NCI-H2196 treated with DMSO at 0.1 percent for 48 hours (cell line): ENCODE measurements at regions not wholly inside any gene's neighbourhood (a gene's known extent, or its start where the extent isn't known, plus 50 kb on each side); places are given as distances from the start of the nearest gene placed in this dataset.

Experiments
- DNase-seq: peaks from one replicate; lab custom pipeline; 2025; ENCODE audit not compliant: unreplicated experiment; lab: John Stamatoyannopoulos, UW

DNA sequence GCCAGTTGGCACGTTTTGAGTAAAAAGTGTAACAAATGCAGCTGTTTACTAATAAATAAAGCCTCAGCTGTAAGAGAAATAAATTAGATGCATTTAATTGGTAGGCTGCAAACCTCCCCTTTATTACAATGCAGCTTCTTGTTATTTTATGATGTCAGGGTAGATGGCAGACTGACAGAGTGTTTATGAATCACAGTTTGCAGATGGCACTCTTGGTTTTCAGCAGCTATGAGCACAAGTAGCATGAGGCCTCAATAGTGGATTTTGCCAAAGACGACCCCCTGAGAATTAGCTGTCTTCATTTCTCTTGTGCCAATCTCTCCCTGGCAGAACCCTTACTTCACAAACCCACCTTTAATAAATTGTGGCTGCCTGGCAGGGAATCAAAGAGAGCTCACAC, 161.2 kb upstream of the C1orf87 start:
- DNase-seq, result no peak

GRCh38 chr1:60229821-60230220, 156.3 kb upstream of the C1orf87 start:
- no peak for DNase-seq

DNA sequence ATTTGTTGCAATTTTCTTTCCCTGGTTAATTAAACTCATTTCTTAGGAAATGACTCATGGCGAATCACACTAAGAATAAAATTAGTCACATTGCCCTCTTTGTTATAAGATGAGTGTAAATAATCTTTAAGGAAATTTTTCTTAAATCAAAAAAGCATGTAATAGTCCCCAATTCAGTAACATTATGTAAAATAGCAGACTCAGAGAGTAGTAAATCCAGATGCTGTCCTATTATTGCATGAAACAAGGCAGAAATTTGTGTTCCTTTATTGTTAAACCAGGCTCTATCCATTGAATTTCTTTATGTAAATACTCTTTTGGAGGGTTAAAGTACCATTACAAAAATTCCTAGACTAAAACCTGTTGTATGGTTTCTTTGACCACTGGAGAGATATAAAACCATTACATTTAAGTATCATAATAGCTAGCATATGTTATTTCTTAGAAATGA, 154.5 kb upstream of the C1orf87 start:
- no peak for DNase-seq

- DNase-seq, result no peak
Measured at GRCh38 chr1:60227601-60228000, 154.0 kb upstream of the C1orf87 start.

DNA sequence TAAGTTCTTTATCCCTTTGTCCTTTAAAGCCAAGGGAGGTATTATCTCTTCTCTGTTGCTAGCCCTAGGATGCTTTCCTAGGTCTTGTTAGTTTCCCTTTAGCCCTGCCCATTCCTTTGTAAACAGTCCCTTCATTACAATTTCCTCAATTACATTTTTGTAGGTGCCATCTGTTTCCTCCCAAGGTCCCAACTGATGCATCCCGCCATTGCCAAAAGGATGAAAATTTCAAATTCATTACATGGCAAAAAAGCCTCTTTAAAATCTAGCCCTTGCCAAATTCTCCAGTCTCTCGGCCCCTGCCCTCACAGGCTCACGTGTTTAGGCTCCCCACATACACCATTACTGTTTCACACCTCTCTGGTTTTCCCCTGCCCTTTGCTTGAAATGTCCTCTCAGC, 151.9 kb upstream of the C1orf87 start:
- DNase-seq, result no peak

GRCh38 chr1:60224523-60224922, 151.0 kb upstream of the C1orf87 start:
- DNase-seq, result no peak

DNA sequence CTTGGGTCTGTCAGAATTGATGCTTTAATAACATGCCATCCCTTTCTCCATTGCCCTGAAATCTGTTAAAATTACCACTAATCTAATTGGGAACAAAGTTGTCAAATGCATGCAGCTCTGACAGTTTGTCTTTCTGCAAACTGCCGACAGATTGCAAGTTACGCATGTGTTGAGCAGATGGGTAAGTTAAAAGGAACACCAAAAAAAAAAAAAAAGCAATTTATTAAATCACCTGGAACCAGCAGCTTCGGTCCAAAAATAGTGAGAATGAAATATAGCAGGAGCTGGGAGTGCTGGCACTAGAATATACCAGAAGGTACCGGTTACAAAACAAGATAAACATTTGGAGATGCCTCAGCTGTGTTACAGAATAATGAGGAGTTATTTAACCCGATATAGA, 149.6 kb upstream of the C1orf87 start:
- DNase-seq, result no peak

- no peak for DNase-seq
Measured at GRCh38 chr1:60222360-60223115, 149.0 kb upstream of the C1orf87 start.

- no peak for DNase-seq
Measured at GRCh38 chr1:60213253-60213652, 139.7 kb upstream of the C1orf87 start.

DNA sequence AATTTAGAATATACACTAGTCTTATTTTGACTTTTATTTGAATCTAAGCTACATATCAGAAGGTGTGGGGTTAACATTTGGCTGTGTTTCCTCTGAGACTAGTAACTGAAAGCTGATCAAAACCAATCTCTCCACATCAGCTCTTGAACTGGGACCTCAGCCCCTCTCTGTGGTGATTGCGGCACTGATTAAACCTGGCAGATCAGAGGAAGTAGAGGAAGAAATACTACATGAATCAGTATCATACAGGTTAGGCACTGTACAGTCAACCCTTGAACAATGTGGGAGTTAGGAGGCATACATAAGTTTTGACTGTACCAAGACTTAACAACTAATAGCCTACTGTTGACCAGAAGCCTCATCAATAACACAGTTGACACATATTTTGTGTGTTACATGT, 122.5 kb upstream of the C1orf87 start:
- no peak for DNase-seq

GRCh38 chr1:60185684-60186083, 112.1 kb upstream of the C1orf87 start:
- DNase-seq, result no peak

DNA sequence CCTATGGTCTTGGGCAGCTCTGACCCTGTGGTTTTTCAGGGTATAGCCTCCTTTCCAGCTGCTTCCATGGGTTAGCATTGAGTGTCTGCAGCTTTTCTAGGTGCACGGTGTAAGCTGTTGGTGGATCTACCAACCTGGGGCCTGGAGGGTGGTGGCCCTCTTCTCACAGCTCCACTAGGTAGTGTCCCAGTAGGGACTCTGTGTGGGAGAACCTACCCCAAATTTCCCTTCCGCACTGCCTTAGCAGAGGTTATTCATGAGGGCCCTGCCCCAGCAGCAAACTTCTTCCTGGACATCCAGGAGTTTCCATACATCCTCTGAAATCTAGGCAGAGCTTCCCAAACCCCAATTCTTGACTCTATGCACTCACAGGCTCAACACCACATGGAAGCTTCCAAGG, 111.0 kb upstream of the C1orf87 start:
- DNase-seq, result no peak

DNA sequence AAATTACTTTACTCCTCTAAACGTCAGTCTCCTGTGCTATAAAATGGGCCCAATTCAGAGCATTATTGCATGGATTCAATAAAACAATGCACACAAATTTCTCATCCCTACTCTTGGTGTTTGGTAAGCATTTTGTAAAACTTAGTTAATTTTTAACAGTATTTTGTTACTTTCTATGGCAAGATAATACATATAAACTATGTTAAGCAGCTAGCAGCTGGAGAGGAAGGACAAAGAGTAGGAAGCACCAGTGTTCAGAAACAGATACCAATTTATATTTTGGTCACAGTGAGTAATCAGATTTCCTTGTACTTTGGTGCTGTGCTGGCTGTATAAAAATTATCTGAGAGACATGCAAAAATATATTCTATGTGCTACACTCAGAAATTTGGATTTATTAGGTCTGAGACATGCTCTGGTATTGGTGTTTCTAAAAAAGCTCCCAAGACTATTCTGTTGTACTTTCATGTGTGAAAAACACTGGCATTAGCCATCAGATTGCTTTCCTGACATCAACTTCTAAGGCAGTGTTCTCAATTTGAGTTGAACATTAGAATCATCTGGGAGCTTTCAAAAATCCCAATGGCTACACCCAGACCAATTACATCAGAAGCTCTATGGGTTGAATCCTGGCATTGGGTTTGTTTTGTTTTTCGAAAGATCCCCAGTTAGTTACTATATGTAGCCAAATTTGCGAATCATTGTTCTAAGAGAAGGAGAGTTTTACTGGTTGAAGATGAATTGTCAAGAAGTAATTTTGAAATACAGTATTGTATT, 100.3 kb upstream of the C1orf87 start:
- no peak for DNase-seq

GRCh38 chr1:60173006-60173405, 99.4 kb upstream of the C1orf87 start:
- no peak for DNase-seq

GRCh38 chr1:60171801-60172200, 98.2 kb upstream of the C1orf87 start:
- no peak for DNase-seq

- no peak for DNase-seq
Measured at GRCh38 chr1:60170709-60171108, 97.1 kb upstream of the C1orf87 start.

DNA sequence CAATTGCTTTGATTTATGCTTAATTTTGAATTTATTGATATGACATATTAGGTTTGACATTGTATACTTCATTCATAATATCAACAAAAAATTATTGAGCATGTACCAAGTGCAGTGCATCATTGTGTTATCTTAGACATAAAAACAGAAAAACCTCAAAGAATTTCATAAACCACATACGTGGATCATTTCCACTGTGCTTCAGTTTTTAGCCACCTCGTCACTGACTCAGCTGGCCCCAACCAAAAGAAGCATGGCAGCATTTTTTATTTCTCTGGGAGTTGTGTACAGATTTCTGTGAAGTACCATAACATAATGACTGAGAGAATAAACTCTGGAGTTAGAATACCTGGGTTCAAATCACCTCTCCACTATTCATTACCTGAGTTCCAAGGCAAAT, 95.6 kb upstream of the C1orf87 start:
- no peak for DNase-seq

DNA sequence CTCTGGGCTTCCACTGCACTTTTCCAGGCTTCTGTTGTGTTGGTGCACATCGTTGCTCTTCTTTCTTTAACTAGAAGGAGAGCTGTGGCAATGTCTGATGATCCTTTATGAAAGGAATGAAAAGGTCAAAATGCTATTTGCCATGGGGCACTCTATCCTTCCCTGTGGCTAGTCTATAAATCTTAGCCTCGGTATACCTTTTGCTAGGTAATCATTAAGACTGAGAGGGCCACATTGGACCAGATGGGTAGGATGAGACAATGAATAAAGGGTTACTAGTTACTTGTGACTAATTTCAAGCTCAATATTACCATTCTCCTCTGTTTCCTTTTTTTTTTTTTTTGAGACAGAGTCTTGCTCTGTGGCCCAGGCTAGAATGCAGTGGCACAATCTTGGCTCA, 89.4 kb upstream of the C1orf87 start:
- DNase-seq, result no peak

DNA sequence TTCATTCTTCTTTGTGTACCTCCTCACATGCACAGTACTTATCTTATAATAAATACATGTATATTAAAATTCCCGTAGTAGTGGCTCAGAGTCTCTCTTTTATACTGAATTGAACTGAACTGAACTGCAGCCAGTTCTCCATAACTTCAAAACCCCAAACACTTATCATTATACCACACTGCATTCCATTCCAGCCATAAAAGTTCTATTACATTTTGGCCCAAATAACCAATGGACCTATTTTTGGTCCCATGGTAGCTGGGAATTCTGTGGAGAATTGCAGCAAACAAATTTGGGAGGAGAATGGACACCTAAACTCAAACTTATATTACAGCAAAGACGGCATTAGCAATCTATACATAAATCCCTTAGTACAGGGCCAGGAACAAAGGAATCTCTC, 86.6 kb upstream of the C1orf87 start:
- DNase-seq, result no peak

GRCh38 chr1:60156371-60156770, 82.8 kb upstream of the C1orf87 start:
- DNase-seq, result no peak

GRCh38 chr1:60153961-60154360, 80.4 kb upstream of the C1orf87 start:
- DNase-seq, result no peak

DNA sequence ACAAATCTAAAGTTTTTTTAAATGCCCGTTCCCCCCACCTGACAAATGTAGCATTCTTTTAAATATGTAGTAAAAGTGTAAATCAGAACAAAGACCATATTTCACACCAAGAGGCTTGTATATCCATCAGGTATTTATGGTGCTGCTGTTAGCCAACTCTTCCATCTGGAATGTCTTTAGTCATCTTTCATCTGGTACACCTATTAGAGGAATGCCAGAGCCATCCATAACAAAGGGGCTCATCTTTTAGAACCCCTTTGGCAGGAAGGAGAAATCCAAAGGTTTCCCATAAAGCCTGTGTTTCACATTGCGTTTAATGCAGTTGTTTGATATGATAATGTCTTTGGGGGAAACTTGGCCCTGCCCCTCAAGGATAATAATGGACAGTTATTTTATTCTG, 79.3 kb upstream of the C1orf87 start:
- DNase-seq, result no peak

DNA sequence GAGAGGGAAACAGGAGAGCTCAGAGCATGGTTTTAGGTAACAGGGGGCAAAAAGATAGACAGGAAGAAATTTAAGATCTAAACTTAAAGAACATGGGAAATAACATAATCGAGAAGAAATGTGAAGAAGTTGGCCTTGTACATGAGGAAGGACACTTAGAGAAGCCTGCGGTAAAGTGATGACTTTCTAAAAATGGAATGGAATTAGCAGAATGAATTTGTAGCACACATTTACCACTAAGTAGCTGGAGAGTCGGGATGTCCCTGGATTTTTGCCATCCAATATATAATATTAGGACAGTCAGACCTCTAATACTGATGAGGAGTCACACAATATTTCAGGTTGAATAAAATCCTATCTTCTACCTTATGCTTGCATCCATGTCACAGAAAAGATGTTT, 77.7 kb upstream of the C1orf87 start:
- no peak for DNase-seq
